ENCODE measurements at regions not wholly inside any gene's neighbourhood (a gene's known extent, or its start where the extent isn't known, plus 50 kb on each side); places are given as distances from the start of the nearest gene placed in this dataset.

DNA sequence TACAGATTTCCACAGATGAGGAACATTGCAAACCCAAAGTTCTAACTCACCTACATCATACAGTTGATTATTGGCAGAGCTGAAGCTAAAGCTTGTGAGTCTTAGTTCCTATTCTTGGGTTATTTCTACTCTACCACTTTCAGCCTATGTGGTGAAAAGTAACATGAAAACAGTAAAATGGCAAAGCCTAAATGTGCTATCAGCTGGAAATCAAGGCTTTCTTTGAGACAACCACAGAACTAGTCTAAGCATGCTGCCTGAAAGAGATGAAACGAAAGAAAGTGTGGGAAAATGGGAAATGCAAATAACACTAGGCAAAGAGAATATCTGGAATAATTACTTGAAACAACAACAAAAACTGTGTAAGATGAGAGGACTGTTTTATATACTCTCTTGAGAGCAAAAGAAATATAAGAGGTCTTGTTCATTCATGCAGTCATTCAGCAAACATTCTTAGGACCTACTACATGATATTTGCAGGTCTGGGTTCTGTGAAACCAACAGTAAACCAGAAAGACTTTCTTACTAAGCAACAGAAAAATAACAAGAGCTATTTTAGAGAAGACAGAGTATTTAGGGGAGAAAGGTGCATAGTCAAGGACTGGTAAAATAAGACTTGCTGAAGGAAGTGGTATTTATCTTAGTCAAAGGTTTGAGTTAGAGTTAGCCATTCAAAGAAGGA, 437.1 kb downstream of the HTR7 start:
- DNase-seq: no peak

DNA sequence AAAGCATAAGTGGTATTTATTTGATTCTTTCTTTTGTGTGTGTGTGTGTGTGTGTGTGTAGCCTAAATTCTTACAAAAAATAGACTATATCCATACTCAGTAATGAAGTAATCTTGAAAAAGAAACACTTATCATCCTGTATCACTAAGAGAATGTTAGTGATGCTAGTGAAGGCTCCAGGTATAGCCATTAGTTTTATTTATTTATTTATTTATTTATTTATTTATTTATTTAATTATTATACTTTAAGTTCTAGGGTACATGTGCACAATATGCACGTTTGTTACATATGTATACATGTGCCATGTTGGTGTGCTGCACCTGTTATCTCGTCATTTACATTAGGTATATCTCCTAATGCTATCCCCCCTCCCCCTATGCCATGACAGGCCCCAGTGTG, 436.0 kb downstream of the HTR7 start:
- DNase-seq: no peak

DNA sequence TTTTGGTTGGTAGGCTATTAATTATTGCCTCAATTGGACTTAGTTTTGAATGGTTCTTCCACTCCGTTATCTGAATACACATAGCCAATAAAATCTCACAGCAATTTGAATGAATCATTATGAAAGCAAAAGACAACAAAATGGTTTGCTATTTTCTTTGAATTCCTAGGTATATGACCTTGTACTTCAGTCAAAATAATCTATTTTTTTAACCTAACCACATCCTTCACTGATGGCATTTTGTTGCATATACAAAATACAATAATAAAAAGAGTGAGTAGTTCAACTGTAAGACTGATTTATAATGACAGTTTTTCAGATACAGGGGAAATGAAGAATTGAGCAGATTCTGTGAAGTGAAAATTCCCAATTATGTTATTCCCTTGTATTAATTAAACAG, 433.1 kb downstream of the HTR7 start:
- DNase-seq: no peak

DNA sequence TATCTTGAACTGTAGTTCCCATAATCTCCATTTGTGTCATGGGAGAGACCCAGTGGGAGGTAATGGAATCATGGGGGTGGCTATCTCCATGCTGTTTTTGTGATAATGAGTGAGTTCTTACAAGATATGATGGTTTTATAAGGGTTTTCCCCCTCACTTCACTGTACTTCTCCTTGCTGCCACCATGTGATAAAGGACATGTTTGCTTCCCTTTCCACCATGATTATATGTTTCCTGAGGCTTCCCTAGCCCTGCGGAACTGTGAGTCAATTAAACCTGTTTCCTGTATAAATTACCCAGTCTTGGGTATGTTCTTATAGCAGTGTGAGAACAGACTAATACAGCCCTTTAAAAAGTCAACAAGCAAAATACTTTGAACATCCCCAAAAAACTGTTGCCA, 427.7 kb downstream of the HTR7 start:
- DNase-seq: no peak

DNA sequence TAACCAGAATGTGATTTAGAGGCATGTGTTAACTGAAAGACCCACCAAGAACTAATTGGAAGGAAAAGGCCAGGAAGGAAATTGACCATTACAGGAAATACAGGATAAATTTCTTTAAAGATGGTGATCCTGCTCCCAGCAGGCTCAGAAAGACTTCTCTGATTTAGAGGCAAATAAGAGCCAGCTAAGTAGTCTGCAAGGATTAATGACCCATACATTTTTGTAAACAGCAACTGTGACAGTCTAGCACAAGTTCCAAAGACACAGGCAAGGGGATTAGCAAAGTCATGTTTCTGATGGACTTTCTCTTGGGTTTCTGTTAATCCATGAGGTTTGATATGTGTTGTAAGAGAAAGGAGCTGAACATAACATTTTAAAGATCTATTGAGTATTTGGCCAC, 425.0 kb downstream of the HTR7 start:
- DNase-seq: no peak

DNA sequence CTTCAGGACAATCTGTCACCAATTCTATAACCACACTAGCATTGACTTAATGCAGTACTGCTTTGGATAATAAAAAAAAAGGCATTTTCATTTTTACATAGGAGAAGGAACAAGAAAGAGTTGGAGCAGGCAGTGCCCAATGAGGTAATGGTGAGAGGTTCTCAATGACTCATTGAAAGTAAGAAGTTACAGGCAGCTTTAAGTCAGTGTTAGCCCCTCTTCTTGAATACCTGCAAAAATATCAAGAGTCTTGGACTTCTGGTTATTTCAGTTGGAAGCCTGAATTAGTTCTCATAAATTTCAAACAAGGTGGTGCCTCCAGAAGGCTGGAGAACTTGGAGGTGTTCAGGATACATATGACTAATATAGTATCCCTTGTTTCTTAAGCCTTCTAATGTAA, 422.5 kb downstream of the HTR7 start:
- DNase-seq: no peak

DNA sequence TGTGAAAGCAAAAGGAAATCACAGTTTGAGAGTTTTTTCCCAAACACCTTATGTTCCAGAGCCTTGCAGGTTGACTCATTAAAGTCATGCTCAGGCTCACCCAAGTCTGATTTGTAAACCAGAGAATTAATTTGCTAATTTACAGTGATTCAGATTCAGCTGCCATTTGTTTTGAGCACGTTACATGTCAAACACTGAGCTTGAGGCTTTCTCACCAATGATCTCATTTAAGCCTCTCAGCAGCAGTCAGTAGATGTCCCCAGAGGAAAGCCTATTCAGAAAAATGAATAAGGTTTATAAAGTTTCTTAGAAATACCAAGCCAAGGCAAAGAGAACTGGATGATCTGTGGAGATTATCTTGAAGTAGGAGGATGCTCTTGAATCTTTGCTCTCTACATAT, 420.4 kb downstream of the HTR7 start:
- DNase-seq: no peak

DNA sequence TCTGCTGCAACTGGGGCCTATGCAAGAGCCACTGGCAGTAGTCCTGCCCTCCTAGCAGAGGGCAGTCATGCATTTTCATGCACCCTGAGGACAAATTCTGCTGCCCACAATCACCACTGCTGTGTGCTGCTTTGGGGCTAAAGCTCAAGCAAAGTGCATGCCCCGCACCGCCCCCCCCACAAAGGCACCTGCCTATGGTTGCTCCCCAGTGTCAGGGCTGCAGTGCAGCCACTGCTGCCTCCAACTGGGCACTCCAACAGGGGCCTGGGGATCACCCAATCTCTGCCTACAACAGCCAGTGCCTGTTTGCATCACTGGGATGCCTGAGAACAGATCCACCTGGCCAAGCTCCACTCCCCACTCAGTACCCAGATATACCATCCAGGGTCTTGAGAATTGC, 417.0 kb downstream of the HTR7 start:
- DNase-seq: no peak

DNA sequence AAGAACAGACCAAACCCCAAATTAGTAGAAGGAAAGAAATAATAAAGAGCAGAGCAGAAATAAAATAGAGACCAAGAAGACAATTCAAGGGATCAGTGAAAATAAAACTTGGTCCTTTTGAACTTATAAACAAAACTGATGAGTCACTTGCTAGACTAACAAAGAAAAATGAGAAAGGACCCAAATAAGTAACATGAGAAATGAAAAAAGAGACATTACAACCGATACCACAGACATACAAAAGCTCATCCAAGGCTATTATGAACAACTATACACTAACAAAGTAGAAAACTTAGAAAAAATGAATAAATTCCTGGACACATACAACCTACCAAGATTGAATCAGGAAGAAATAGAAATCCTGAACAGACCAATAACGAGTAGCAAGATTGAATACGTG, 414.5 kb downstream of the HTR7 start:
- no peak for DNase-seq

DNA sequence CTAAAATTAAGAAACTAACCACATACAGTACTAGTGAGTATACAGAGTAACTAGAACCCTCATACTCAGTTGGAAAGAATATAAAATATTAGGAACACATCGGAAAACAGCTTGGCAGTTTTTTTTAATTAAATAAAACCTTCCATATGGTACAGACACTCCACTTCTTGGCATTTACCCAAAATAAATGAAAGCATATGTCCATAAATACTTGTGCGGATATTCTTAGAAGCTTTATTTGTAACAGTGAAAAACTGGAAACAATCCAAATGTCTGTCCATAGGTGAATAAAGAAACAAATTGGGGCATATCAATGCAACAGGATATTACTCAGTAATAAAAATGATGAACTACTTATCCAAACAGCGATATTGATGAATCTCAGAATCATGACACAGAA, 410.0 kb downstream of the HTR7 start:
- peak; percentile 66 to 90 for DNase-seq

DNA sequence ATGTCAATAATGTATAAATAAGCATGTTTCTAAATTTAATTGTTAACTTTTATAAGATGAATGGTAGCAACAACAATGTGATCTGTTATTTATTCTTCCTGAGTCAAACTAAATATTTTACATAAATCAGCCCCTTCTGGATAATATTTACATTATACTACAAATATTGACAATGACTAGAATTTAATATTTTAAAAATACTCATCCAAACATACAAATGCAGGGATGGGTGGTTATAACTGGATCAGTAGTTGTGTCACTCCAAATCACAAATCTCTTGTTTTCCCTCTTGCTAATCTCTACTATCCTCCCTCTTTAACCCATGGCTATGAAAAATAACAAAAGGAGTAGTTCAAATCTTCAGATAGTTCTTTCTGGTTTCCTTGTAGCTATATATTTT, 407.0 kb downstream of the HTR7 start:
- no peak for DNase-seq

DNA sequence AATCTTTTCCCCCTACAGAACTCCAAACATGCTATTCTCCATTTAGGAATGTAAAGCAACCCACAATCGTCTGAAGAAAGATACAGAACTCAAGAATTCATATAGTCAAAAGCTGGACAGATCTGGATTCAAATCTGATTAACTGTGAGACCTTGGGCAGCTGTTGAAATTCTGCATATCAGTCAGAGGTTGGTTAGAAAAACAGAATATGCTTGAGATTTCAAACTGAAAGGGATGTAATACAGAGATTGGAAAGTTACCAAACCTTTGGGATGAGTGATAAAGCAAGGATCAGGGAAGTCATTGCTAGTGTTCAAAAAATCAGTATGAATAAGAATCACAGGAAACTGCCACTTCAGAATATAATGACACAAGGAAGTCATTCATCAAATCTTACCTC, 406.6 kb downstream of the HTR7 start:
- no peak for DNase-seq

DNA sequence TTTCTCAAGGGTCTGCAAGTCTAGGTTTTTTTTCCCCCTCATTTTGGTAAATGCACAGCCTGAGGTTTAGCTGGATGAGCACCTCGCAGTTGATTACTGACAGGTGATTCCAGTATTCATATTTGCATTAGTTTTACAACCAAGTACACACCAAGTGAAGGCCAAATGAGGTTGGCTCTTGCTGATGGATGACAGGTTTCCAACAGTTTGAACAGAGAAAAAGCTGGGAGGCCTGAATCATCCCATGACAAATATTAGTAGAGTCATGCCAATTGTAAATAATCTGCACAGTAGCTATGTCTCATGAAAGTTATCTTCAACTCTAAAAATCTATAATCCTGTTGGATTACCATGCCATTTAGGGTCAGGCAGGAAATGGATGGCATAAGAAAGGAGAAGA, 399.8 kb downstream of the HTR7 start:
- DNase-seq: no peak

DNA sequence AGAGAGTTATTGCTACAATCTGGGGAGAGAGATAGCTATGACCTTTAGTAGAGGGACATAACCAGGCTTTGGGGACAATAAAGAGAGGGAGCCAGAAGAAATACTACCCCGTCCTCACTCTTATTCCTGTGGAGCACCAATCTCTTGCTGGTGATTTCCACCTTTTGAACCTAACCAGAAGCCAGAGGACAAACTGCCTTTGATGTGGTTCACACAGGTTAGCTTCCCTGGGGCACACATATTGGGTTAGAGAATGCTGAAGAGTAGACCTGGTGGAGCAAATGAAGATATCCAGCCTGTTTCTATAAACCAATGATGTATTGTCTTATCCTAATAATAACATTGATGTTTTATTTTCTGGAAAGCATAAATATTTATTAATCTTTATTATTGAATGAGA, 399.3 kb downstream of the HTR7 start:
- DNase-seq: no peak

DNA sequence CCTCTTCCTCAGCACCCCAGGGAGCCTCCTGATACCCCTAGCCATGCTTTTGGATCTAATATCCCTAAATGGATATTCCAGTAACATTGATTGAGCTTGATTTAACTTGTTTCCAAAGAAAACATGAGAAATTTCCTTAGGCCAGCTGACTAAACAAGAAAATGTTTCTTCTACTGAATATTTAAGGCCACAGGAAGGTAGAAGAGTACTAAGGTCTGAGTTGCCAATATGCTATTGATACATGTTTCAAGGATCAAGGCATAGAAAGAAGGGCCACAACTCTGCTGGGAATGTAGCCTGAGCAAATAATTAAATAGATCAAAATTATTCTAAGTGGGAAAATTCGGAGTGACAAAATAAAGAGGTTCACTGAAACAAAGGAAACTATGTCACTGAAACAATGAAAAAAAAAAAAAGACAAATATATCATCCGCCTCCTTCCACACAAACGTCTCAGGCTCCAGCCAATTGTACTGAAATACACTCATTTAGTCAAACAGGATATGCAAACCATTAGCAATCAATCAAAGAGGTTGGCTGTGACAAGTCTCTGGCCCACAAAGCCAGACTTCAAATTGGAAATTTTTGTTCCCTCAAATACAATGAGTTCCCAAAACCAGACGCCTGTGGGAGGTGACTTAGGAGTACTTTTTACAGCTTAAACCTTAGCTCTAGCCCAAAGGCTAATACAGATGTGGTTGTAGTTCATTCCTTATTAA, 396.2 kb downstream of the HTR7 start:
- no peak for DNase-seq

DNA sequence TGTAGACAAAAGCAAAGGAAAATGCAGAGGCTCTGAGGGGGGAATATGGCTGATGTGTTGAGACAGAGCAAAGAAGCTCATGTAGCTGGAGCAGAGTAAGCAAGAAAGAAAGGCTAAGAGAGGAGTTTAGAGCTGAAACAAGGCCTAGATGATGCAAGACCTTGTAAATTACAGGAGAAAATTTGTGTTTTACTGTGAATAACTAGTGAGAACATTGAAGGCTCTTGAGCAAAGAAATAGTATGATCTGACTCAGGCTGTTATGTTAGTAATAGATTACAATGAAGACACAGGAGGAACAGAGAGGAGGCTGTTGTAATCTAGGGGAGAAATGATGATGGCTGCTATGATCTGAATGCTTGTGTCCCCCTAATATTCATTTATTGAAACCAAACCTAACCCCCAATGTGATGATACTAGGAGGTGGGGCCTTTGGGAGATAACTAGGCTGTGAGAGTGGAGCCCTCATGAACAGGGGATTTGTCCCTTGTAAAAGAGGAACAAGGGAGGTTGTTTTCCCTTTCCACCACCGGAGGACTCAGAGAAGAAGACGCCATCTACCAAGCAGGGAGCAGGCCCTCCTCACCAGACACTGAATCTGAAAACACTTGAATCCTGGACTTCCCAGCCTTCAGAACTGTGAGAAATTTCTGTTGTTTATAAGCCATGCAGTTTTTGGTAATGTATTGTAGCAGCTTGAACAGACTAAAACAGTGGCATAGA, 394.9 kb downstream of the HTR7 start:
- DNase-seq: no peak

DNA sequence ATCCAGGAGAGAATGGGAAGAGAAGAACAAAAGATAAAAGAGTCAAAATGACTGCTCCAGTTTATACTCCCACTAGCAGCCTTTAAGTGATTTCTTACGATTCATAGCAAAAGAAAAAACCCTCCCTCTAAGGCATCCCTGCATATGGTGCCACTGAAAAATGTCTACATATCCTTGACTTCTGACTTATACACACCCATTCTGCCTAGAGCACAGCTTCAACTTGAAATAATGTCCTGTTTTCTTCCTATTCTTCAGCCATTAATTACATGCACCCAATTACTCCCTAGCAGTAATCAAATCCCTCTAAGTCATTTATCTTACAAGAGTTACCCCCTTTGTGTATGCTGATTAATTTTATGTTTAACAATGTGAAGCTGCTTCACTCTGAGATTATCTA, 393.5 kb downstream of the HTR7 start:
- DNase-seq: no peak

DNA sequence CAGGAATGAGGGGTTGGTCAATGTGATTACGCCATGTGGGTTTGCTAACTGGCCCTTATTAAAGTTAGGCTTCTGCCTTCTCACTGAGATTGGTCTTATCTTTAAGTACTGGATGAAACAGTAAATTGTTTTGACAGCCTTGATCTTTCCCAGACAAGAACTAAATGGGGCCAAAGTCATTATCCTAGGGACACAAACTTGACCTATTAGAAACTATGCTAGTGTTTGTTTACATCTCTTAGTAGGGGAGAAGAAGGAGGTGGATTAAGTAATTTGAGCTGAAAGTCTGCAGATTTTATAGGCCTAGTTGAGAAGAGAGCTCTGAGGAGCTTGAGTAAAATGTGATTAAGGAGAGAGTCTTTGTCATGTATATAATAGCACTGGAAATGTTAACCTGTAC, 386.9 kb downstream of the HTR7 start:
- DNase-seq: no peak

DNA sequence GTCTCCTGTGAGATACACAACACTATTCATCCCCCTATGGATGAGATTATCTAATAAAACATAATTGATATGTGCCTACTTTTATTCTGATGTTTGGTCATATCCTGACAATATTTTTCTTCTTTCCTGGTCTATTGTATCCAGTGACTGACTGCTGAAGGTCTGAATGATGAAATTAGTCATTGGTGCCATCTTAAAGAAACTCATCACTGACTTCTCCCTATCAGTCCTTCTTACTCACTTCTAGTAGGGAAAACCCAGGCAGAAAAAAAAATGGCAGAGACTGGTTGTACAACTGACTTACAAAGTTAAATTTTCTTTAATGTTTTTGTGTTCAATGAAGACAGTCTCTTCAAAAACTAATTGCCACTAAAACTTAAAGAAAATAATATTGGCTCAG, 377.4 kb downstream of the HTR7 start:
- no peak for DNase-seq

DNA sequence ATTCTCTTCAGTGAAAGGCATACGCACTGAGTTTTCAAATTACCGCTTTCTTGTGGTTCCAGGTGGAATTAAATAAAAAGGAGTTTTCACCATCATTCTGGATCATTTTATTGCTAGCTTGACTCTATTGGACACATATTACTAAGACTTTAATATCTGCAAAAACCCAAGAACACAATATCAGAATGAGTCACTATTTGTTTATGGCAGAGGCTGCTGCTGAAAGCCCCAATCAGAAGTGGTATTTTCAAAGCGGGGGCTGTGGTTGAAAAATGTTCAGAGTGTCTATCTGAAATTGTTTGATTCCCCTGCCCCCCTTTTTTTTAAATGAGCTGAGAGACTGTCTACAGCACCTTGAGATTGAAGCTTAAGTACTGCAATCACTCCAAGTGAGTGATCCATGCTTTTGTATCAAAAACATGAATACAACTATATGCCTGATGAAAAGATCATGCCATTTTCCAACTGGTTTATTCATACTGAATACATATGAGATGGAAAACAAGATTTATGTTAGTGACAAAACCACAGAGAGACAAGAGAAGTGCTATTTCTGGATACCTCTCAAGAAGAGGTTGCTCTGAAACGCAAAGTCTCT, 376.4 kb downstream of the HTR7 start:
- no peak for DNase-seq

DNA sequence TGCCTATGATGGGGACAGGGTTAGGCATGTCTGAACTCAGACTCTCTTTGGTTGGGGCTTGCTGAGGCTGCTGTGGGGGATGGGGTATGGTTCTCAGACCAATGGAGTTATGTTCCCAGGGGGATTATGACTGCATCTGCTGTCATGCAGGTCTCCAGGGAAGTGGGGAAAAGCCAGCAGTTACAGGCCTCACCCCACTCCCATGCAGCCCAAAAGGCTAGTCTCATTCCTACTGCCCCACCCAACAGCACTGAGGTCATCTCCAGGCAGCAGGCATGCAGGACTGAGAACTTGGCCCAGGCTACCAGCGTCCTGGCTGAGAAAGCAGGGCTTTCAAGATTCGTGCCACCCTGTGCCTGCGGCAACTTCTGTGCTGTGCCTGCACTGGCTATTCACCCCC, 373.3 kb downstream of the HTR7 start:
- no peak for DNase-seq

DNA sequence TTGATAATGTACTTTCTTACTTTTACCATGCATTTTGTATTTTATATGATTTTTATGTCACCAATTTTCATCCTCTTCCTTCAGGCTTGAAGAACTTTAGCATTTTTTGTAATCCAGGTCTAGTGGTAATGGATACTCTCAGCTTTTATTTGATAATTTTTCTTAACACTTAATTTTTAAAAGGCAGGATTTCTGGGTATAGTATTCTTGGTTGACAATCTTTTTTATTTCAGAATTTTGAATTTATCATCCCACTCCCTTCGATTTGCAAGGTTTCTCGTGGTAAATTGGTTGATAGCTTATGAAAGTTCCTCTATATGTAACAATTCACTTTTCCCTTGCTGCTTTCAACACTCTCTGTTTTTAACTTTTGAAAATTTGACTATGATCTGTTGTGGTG, 363.7 kb downstream of the HTR7 start:
- DNase-seq: no peak

DNA sequence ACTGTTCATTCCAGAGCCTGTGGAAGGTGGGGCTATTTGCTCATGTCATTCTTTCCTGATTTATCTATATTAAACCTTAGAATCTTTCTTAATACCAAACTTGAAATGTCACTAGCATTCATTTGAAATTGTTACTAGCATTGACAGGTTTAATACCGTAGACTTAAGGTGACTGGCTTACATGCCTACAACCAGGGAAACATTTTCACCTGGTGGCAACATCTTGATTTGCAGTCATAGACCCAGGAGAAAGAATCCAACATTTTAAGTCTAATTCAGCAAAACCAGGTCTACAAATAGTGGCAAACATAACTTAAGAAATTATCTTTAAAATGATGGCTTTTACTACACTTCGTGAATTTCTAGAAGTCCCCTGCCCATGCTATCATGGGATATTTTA, 353.7 kb downstream of the HTR7 start:
- no peak for DNase-seq

DNA sequence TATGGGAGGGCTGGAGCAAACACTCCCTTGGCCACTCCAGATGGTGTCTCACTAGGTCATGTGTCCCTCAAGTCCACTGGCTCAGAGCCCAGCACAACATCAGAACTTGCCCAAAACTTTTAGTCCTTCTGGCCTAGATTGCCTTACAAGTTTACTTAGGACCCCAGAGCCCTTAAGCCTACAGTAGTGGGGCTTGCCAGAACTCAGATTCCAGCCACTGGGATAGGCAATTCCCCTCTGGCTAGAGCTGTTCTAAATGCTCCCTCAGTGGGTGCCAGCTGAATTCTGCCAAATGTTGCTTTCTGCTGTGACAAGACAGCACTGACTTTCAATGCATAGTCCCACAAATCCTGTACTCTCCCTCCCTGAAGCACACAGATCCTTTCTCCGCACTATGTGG, 331.1 kb downstream of the HTR7 start:
- peak; percentile 2 to 39 for DNase-seq

Measured in NCI-H446 (cell line).